Left renal cortex interstitium (tissue), 4 donors: ENCODE measurements at regions not wholly inside any gene's neighbourhood (a gene's known extent, or its start where the extent isn't known, plus 50 kb on each side); places are given as distances from the start of the nearest gene placed in this dataset.
"Not testable (repeated sequence)": the region's sequence is repeated elsewhere in the genome, so short reads cannot be mapped to it uniquely, and the experiment has no call there.

Experiments
- DNase-seq, 4 donors: peaks; one replicate each; pipeline ENCODE4 v3.0.0-alpha.2; 2013; ENCODE audit warnings: low read depth in 4 of 4, low spot score in 2 of 4, missing footprints in 1 of 4

GRCh38 chr2:5612666-5613065 is 79.5 kb upstream of the SOX11 start:
- no peak for DNase-seq

- DNase-seq, result no peak
Observed at GRCh38 chr2:5616019-5616418, 76.2 kb upstream of the SOX11 start.

- no peak for DNase-seq
Observed at GRCh38 chr2:5617358-5617757, 74.8 kb upstream of the SOX11 start.

GRCh38 chr2:5617796-5618195 is 74.4 kb upstream of the SOX11 start:
- peak in 1 of 4 donors; percentile 23 for DNase-seq

GRCh38 chr2:5618271-5618670 is 73.9 kb upstream of the SOX11 start:
- no peak for DNase-seq

- not testable (repeated sequence) for DNase-seq
Observed at GRCh38 chr2:5625556-5626065, 66.6 kb upstream of the SOX11 start.

- not testable (repeated sequence) for DNase-seq
Observed at GRCh38 chr2:5628484-5628883, 63.7 kb upstream of the SOX11 start.

- not testable (repeated sequence) for DNase-seq
Observed at GRCh38 chr2:5629510-5629909, 62.7 kb upstream of the SOX11 start.

GRCh38 chr2:5637051-5637450 is 55.1 kb upstream of the SOX11 start:
- not testable (repeated sequence) for DNase-seq
